ENCODE measurements at regions not wholly inside any gene's neighbourhood (a gene's known extent, or its start where the extent isn't known, plus 50 kb on each side); places are given as distances from the start of the nearest gene placed in this dataset.

DNA sequence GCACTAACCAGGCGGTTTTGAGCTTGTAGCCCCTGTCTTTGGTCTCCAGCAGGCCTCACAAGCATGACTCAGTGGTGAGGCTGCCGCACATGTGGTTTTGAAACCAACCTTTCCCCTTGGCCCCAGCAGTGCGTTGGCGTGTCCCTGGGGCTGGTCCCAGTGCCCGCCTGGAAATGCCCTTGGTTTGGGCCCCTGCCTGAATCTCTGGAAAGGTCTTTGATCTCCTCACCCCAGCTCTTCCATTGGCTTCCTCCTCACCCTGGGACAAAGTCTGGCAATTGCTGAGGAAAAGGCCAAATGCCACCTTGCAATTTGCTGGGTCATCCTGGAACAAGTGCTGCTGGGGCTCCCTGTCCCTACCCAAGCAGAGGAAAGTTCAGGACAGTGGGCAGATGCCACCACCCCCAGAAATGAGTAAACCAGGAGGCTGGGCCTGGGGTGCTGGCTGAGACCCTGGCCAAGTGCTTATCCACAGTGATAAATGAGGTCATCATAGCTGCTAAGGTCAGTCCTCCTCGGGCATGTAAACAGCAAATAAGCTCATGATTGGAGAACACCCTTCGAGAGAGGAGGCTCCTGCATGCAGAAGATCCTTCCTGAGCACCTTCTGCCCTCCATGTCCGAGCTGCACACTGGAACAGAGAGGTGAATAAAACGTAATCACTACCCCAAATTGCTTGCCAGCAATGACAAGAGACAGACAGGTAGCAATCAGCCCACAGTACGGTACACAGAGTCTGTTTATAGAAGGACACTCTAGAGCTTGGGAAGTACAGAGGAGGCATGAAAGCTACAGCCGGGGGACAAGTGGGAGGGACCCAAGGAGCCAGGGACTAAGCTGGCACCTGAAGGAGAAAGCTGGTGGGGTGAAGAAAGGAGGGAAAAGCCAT is 98.9 kb upstream of the CPEB4 start:
- TF ChIP-seq GATA2 (IDR thresholded peaks at IDR 0.05; ENCODE audit: low read depth, low read length) (no peak), GATA3 (IDR thresholded peaks at IDR 0.05; ENCODE audit: low read depth, low read length) (no peak)

DNA sequence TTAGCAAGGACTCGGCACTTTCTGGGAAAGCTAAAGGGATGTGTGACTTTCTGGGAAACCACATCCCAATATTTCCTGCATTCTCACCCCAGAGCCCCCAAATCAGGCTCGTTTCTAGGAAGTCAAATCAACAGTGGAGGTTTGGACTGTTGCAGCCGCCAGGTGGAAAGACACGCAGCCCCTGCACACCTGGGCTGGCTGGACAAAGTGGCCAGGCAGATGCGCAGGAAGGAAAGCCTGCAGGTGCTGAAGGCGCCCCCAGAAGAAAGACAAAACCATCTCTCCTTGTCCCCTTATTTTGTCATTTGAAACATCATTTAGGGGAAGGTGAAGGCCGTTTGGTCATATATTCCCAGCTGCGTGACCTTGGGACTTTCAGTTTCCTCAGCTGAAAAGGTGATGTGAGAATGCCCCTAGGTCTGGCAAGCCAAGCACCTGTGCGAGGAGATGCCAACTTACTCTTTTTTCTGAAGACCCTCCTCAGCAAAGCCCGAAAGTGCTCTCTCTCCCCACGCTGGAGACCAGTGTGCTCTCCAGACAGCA is 97.9 kb upstream of the CPEB4 start:
- TF ChIP-seq GATA2 (IDR thresholded peaks at IDR 0.05; ENCODE audit: low read depth, low read length) (no peak), GATA3 (IDR thresholded peaks at IDR 0.05; ENCODE audit: low read depth, low read length) (no peak)

DNA sequence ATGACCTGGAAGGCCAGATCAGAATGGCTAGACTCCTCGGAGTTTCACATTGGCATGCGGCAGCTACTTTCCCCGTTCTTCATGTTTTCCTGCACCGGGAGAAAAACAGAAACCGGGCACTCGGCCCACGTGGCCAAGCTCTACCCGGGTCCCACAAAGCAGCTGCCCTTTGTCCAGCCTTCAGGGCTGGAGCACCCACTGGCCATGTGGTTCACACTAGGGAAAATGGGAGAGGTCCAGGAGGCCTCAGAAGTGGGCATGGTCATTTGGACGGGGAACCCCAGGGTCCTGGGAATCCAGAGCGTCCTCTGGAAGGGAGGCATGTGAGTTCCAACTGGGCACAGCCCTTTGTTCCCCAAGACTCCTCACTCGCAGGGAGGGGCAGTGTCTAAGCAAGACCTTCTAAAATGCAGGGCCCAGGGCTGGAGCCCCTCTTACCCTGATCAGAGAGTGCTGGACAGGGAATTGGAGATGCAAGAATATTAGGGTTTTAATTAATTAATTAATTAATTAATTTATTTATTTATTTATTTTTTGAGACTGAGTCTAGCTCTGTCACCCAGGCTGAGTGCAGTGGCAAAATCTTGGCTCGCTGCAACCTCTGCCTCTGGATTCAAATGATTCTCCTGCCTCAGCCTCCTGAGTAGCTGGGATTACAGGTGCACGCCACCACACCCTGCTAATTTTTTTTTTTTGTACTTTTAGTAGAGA is 97.2 kb upstream of the CPEB4 start:
- no peak for TF ChIP-seq GATA2 (IDR thresholded peaks at IDR 0.05; ENCODE audit: low read depth, low read length)
- no peak for TF ChIP-seq GATA3 (IDR thresholded peaks at IDR 0.05; ENCODE audit: low read depth, low read length)

DNA sequence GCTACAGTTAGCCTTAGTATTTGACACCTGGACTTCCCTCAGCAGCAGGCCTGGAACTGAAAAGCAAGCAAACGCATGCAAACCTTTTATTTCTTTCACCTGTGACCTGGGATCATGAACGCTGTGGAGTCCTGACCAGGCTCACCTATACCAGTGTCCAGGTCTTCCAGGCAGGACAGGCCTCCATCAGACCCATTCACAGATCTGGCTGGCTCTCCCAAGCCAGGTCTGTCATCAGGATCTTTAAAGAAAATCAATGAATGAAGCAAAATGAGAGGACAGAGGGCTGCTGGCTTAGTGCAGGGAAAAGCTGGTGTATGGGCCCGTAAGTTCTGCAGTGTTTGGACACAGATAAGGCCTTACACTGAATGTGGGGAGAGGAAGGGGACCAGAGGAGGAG is 96.3 kb upstream of the CPEB4 start:
- TF ChIP-seq GATA3 (IDR thresholded peaks at IDR 0.05; ENCODE audit: low read depth, low read length) = no peak
- no peak for TF ChIP-seq GATA2 (IDR thresholded peaks at IDR 0.05; ENCODE audit: low read depth, low read length)

DNA sequence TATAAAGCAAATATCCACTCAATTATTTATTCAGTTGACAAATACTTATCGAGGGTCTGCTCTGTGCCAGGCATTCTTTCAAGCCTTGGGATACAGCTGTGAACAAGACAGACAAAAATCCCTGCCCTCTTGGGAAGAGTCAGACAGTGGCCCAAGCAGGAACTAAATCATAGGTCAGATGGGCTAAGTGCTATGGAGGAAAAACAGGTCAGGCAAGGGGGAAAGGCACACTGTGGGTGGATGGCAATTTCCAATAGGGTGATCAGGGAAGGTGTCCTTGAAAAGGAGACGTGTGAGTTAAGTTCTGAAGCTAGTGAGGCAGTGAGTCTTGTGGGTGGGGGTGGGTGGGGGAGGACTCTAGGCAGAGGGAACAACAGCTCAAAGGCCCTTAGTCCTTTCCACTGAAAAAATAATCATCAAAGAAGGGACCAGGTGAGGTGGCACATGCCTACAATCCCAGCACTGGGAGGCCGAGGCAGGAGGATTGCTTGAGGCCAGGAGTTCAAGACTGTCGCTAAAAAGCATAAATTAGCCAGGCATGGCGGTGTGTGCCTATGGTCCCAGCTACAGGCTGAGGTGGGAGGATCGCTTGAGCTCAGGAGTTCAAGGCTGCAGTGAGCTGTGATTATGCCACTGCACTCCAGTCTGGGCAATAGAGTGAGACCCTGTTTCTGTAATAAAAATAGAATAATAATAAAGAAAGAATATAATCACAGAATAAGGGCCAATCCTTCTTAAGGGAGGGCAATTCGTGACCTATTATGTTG is 95.2 kb upstream of the CPEB4 start:
- TF ChIP-seq GATA3 (IDR thresholded peaks at IDR 0.05; ENCODE audit: low read depth, low read length) (no peak), GATA2 (IDR thresholded peaks at IDR 0.05; ENCODE audit: low read depth, low read length) (no peak)

DNA sequence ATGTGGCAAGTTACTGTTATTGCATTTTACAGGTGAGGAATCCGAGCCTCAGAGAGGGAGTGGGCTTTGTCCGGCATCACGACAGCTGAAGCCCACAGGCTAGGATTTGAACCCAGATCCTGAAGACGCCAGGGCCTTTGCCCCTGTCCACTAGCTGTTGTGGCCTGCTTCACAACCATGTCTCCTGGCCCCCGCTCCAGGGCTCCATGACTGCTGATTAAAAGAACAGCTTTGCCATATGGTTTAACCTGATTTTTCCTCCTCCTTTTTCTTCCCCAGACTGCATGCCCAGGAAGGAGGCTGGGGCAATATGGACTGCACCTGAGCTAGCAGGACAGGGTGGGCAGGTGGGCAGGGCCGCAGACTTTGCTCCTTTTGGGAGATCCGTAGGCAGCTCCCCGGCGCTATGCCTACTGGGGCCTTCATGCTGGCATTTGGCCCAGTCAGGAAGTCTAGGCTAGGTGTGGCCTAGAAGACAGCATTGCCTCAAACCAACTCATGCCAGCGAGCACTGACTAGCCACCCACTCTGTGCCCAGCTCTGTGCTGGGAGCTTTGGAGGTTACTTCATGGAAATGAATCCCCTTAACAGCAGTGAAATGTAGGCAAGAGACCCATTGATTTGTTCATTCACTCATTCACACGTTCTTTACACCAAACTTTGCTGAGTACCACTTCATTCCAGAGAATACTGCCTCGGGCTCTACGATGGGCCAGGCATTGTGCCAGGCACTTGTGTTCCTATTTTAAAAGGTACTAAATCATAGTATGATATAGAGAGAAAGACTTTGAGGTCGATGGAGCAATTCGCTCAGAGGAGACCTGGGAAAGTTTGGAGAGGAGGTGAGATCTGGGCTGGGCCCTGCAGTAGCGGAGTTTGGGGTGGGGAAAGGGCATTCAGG is 94.3 kb upstream of the CPEB4 start:
- TF ChIP-seq GATA3 (IDR thresholded peaks at IDR 0.05; ENCODE audit: low read depth, low read length) = no peak
- TF ChIP-seq GATA2 (IDR thresholded peaks at IDR 0.05; ENCODE audit: low read depth, low read length) = no peak

DNA sequence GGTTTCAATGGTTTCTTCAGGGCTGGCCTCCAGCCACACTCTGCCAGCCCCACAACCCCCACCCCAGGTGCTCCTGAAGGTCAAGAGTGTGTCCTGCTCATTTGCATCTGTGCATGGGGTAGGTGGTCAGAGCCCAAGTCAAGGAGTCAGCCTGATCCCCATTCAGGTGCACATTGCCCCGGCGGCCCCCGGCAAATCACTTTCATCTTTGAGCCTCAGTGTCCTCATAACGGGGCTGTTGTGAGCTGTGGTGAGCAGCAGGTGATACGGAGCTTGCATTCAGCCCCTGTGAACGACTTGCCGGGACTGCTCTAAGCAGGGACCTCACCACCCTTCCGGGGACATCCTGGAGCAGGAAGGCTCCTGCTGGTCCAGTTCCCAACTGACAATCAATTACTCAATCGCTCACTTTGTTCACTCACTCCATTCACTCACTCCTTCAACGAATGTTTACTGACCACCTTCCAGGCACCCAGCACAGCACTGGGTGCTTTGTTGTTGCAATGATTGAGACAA is 93.2 kb upstream of the CPEB4 start:
- TF ChIP-seq GATA2 (IDR thresholded peaks at IDR 0.05; ENCODE audit: low read depth, low read length) = no peak
- TF ChIP-seq GATA3 (IDR thresholded peaks at IDR 0.05; ENCODE audit: low read depth, low read length) = no peak

DNA sequence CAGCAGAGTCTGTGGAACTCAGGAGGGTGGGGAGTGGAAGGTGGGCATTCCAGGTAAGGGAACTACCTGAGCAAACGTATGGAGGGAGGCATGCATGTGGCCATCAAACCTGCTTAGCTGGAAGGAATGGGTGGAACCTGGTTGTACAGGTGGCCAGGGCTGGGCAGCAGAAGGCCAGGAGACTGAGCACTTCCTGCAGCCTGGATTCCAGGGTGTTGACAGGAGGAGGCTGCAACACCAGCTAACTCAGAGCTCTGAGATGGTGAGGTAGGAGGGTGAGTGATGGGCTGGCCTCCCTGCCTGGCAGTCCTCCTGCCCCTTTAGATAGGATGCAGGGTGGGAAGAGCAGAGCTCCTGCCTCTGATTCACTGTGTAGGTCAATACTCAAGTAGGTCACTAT is 92.5 kb upstream of the CPEB4 start:
- no peak for TF ChIP-seq GATA2 (IDR thresholded peaks at IDR 0.05; ENCODE audit: low read depth, low read length)
- no peak for TF ChIP-seq GATA3 (IDR thresholded peaks at IDR 0.05; ENCODE audit: low read depth, low read length)

DNA sequence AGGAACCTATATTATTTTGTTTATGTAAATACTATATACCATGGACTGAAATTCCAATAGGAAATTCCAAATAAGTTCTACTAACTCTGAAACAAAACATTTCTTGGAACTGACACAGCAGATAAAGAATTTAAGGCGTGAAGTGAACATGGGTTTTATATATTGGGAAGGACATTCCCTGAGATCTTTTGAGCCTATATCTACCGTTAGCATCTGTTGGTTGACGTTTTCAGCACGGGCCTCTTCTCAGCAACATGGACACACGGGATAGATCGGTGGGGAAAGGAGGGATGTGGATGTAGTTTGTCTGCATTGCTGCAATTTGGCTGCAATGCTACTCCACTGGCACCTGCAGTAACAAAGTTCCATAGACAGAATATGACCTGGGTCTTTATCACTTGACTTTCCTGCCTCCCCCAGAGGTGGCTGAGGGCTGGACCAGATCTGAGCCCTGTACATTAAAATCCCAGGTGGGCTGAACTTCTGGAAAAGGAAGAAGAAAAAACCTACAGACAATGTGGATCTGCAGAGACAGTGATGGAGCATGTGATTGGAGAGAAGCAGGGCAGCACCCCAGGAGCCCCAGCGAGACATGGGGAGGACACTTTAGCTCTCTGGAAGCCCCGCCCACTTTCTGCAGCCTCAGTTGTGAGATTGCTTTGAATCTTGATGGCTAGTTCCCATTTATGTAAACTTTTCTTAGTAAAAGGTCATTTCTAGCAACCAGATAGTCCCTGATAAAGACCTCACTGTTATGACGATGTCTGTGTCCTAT is 91.2 kb upstream of the CPEB4 start:
- TF ChIP-seq GATA3 (IDR thresholded peaks at IDR 0.05; ENCODE audit: low read depth, low read length) = no peak
- TF ChIP-seq GATA2 (IDR thresholded peaks at IDR 0.05; ENCODE audit: low read depth, low read length) = no peak

DNA sequence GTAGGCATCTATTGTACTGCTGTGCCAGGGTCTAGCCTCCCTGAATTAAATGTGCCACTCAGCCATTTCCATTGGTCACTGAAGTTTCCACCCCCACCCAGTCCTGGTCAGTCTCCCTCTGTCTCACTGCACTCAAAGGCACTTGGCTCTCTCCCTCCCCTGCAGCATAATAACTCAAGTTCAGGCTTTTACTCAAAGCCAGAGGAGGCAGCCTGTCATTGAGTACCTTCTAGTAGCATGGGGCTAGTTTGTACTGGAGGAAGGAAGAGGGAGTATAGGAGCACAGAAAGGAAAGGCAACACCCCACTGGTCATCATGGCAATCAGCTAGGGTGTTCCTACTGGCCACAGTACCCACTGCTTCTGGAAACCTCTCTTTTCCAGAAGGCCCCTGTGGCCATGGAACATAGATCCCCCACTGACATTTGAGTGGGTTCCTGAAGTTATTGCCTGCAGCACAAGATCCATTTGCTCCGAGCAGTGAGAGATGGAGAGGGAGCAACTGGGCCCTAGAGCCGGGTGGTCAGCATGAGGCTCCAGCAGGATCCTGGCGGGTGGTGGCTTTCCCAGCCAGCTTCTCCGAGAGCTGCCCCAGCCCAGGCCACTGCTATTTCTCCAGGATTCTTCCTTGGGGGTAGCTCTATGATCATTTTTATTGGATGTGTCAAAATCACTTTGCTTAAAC is 89.9 kb upstream of the CPEB4 start:
- TF ChIP-seq GATA2 (IDR thresholded peaks at IDR 0.05; ENCODE audit: low read depth, low read length) = no peak
- TF ChIP-seq GATA3 (IDR thresholded peaks at IDR 0.05; ENCODE audit: low read depth, low read length) = no peak

DNA sequence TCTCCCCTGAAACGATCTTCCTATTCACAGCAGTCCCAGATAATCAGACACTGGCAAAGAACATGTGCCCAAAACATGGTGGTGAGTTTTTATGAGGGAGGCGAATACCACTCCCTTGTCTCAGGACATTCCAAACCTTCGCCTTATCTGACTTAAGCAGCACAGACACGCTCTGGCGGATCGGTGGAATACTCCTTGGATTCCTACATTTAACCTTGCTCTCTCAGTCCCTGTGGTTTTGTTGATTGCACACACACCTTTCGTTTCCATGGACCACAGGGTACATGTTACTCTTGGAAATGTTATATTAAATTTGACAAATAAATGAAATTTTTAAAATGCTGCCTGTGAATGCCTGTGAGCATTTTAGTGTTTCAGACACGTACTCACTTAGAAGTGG is 87.8 kb upstream of the CPEB4 start:
- no peak for TF ChIP-seq GATA3 (IDR thresholded peaks at IDR 0.05; ENCODE audit: low read depth, low read length)

DNA sequence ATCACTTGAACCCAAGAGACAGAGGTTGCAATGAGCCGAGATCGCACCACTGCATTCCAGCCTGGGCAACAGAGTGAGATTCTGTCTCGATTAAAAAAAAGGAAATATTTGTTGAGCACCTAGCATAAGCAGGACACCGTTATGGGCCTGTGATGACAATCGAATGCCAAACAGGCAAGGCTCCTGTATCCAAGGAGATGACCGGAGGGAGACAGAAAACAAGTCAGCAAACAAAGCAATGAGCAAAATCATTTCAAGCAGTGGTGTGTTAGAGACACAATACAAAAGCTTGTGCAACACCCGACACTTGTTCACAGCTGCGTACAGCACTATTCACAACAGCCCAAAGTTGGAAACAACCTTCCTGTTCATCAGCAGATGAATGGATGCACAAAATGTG is 87.1 kb upstream of the CPEB4 start:
- no peak for TF ChIP-seq GATA3 (IDR thresholded peaks at IDR 0.05; ENCODE audit: low read depth, low read length)
- TF ChIP-seq GATA2 (IDR thresholded peaks at IDR 0.05; ENCODE audit: low read depth, low read length) = no peak
